Activated CD4-positive, alpha-beta T cell treated with anti-CD3 and anti-CD28 coated beads, Interleukin-2, amount 50 U/mL, for 4 hours (primary cell): ENCODE measurements at regions not wholly inside any gene's neighbourhood (a gene's known extent, or its start where the extent isn't known, plus 50 kb on each side); places are given as distances from the start of the nearest gene placed in this dataset.
"Not testable (repeated sequence)": the region's sequence is repeated elsewhere in the genome, so short reads cannot be mapped to it uniquely, and the experiment has no call there.

Experiments
- DNase-seq, 2 experiments: peaks; one replicate each; pipeline ENCODE4 v3.0.0-alpha.2; 2020

- no peak for DNase-seq
Measured at GRCh38 chr3:82495655-82496054, 734.2 kb upstream of the GBE1 start.

DNA sequence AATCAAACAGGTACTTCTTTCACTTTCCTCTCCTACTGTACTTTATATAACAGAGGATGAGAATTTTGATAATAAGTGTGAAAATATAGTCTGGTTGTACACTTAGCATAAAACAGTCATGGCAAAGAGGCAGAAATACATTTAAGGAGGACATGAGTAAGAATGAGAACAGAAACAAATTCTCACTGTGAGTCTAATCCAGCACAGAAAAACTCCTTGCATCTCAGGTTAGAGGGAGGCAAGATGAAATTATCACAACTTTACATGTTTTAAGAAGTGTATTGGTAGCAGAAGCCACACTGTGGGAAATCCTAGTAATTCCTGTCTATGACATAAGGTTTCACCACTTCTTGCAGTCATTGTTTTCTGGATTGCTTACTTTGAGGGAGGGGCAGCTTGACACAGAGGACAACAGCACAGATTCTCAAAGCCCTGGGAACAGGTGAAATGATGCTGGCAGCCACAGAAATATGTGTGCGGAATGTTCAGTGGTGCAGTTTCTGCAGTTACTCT, 733.6 kb upstream of the GBE1 start:
- DNase-seq: no peak

DNA sequence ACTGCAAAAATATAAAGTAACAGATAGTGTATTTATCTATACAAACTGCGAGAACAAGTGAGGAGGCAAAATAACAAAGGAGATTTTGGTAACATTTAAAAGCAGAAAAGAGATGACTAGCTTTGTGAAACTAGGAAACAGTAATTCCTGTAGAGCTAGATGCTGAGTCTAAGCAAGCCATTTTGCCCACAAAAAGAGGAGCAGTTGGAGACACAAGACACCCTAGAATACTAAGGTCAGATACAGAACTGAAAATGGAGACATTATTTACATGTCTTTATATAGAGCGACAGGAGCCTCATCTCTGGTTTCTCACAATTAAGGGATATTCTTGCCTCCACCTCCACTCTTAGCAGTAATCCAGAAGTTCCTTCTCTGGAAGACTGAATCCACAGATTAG, 732.4 kb upstream of the GBE1 start:
- no peak for DNase-seq

- no peak for DNase-seq
Measured at GRCh38 chr3:82475306-82475705, 713.9 kb upstream of the GBE1 start.

DNA sequence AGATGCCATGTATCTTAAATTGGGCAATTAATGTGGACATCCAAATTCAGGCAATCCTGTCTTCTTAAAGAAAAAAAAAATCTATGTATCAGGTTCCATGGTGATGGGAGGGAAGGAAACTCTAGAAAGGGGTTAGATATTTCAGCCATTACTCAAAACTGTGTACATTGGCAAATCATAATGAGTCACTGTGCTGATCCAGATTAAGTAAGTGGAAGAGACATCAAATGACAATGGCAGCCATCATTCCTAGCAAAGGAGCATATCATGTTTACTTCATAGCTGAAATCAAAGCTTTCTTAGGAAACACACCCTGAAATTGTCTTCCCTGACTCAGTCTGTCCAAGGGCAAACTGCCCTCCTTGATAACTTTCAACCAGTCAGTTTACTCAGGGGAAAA, 713.3 kb upstream of the GBE1 start:
- no peak for DNase-seq

DNA sequence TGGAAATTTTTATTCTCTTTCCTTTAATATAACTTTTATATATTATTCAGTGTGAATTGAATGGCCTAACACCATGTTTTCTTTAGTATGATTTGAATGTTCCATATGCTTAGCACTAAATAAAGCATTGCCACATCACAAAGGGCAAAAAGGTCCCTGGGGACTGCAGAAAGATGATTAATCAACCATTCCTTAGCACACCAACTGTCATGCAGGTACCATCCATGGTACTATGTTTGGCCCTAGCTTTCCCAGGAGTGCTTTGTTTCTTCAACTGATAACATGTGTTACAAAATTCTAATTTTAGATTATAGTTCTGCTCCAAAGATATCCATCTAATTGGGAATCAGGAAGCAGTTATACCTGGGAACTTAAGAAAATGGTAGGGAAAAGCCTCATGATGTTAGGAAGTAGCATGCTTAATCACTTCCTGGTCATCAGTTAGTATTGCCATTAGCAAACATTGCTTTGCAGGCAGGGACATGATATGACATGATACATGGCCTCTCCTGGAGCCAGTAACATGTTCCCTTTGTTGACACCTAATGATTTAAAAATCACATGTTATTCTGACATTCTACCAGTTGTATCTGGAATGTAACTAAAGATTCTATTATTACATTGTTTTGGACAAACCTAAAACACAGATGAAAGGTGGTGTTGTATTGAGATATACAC, 712.6 kb upstream of the GBE1 start:
- no peak for DNase-seq

DNA sequence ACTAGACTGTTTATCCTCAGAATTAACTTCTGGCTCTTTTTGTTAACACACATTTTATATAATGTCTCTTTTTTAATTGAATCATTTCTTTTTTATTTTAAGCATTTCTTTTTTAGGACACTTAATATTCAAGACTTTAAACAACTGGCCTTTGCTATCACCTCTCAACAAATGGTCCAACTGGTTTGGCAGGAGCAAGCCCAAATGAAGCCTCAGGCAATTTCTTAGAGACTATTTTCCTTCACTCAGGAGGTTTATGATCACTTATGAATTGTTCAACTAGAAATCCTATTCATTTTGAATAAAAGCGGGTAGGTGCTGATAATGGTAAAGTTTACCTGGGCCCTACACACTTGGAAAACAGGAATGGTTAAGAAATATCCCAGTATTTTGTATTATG, 705.6 kb upstream of the GBE1 start:
- no peak for DNase-seq

DNA sequence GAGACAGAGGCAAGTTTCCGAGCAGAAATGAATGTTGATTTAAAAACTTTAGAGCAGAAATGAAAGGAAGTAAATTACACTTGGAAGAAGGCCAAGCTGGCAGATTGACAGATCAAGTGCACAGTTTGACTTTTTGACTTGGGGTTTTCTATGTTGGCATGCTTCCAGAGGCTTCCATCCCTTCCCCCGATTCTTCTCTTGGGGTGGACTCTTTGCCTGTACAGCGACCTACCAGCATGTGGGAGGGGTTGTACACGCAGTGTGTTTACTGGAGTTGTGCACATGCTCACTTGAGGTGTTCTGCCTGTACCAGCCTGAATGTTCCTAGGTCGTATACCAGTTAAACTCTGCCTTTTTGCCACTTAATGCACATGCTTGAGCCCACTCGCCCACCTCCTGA, 701.5 kb upstream of the GBE1 start:
- no peak for DNase-seq

- DNase-seq: no peak
Measured at GRCh38 chr3:82461049-82461889, 699.8 kb upstream of the GBE1 start.

GRCh38 chr3:82448320-82448719, 686.9 kb upstream of the GBE1 start:
- no peak for DNase-seq

DNA sequence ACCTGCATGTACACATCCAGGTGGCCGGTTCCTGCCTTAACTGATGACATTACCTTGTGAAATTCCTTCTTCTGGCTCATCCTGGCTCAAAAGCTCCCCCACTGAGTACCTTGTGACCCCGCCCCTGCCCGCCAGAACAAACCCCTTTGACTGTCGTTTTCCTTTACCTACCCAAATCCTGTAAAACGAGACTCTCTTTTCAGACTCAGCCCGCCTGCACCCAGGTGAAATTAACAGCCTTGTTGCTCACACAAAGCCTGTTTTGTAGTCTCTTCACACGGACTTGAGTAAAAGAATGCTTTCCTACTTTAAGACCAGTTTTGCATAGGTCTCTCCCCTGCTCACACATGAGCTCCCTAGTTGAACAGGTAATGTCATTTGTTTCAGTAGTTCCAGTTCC, 667.4 kb upstream of the GBE1 start:
- DNase-seq: not testable (repeated sequence)

- no peak for DNase-seq
Measured at GRCh38 chr3:82424031-82424339, 662.5 kb upstream of the GBE1 start.

DNA sequence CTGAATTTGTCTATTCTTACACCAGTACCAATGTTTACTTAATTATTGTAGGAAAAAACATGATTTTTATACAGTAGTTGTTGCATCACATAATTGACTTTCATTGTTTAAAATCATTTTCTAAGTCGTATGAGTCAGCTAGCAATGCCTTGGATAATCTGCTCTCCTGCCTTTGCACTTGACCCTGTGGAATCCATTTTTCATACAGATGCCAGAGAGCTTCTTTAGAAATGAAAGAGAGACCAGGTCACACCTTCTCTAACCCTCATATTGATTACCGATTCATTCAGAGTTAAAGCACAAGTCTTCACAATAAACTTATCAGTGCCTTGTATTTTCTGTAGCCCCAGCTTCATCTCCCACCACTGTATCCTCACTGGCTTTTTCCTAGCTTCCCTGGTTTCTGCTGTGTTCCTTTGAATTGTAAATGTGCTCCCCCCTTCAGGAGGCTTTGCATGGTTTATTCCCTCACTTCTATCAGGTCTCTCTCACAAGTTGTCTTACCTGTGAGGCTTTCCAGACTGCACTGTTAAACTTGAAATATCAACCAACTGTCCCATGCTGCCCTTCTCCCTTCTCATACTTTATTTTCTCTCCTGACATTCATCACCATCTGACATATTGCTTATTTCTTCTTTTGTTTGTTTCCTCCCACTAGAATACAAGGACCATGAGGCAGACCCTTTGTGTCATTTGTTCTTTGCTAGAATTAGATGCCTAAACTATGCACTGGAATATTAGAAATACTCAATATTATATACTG, 662.0 kb upstream of the GBE1 start:
- no peak for DNase-seq

GRCh38 chr3:82416830-82417229, 655.4 kb upstream of the GBE1 start:
- no peak for DNase-seq

GRCh38 chr3:82416349-82416748, 654.9 kb upstream of the GBE1 start:
- no peak for DNase-seq

DNA sequence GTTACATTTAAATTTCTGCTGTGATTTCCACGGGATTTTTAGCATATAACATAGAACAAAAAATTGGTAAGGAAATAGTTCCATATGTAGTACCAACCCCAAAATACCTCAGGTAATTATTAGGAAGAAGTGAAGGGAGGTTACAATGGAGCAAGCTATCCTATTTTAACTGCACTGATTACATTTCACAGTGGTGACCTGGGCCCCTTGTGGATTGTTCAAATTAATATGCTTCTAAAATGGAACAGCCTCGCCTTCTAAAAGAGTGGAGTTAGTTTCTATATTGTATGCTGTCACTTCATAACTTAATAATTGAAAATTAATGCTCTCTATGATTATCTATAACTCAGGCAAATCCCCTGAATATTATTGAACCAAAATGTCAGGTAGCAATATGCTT, 651.7 kb upstream of the GBE1 start:
- no peak for DNase-seq

- no peak for DNase-seq
Measured at GRCh38 chr3:82410366-82410765, 648.9 kb upstream of the GBE1 start.

DNA sequence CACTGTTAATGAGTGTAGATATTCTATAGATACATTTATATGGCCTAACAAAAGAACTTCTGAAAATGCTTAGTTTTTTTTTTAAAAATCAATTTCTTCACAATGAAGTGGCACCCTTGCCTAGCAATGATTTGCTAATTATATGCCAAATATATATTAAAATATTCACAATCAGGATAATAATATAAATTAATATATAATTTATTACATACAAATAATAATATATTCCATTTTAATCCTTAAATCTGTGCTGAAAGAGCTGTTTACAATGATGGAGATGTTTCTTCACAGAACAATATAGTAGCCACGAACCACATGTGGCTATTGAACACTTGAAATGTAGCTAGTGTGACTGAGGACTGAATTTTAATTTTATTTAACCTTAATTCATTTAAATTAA, 648.4 kb upstream of the GBE1 start:
- no peak for DNase-seq

- DNase-seq: no peak
Measured at GRCh38 chr3:82392203-82392775, 630.8 kb upstream of the GBE1 start.

DNA sequence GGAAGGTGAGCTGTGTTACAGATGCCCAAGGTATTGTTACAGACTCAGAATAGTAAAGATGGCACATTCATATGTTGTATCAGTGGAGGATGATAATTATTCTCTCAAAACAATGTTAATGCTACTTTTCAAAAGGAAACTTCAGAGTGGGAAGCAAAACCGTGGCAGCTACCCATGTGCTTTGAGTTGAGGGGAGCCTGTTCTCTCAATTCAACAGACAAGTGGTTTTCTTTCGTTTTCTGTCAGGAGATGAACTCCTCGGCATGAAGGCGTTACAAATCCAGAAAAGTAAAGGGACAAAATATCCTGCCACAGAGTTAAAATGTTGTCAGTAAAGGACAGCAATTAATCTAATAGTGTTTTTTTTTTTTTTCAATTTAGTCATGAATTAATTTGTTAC, 629.4 kb upstream of the GBE1 start:
- no peak for DNase-seq

DNA sequence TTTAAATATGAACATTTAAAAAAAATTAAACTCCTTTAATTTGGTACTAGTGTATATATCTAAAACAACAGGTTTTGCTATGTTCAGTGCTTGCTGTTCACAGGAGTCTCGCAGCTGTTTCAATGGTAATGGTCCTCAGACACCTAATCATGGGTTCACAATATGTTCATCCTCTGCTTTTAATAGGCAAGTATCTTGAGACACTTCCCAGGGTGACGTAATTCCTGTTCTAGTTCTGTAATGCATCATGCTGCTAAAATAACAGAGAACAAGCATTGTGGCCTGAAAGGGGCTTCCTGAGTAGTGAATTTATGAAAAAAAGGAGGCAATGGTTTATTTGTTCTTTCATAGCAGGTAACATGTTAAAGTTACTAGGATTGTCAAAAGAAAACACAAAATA, 625.2 kb upstream of the GBE1 start:
- no peak for DNase-seq

DNA sequence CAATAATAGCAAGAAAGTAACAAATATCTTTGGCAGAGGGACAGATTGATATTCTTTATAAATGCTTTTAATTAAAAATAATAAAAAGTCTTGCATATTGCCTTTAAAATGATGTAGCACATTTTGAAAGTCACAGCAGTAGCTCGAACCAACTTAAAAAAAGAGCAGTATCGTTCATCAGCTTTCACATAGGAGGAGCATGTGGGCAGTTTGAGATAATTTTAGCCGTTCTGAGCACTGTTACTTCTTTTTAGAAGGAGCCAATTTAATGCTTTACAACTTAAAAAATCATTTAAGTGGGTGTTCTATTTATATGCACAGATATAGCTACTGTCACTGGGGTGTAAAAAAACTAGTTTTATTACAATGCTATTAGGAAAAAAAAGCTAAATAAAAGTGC, 622.7 kb upstream of the GBE1 start:
- DNase-seq: no peak

- no peak for DNase-seq
Measured at GRCh38 chr3:82382831-82383230, 621.4 kb upstream of the GBE1 start.

DNA sequence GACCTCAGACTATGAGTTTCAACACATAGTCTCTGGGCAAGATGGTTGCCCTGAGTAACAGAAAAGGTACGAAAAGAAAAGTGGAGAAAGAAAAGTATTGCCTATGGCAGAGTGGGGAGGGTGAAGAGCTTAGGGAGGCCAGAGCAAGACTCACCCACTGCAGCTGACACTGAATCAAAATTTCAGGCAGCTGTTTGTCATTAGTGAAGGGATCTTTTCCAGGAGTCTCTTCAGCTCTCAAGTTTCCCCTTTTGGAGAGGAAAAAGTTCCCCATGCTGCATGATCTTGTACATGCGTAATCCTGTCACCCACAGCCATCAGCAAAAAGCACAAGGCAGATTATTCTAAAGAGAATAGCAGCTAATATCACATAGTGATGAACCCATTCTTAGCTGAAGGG, 616.9 kb upstream of the GBE1 start:
- DNase-seq: no peak
